Activated gamma-delta T cell treated with anti-CD3 and anti-CD28 coated beads, Interleukin-2, amount 50 U/mL, for 16 hours (primary cell): ENCODE measurements at regions not wholly inside any gene's neighbourhood (a gene's known extent, or its start where the extent isn't known, plus 50 kb on each side); places are given as distances from the start of the nearest gene placed in this dataset.
"Not testable (repeated sequence)": the region's sequence is repeated elsewhere in the genome, so short reads cannot be mapped to it uniquely, and the experiment has no call there.

Experiments
- DNase-seq: peaks from one replicate; pipeline ENCODE4 v3.0.0-alpha.2; 2020; ENCODE audit warnings: low read depth

DNA sequence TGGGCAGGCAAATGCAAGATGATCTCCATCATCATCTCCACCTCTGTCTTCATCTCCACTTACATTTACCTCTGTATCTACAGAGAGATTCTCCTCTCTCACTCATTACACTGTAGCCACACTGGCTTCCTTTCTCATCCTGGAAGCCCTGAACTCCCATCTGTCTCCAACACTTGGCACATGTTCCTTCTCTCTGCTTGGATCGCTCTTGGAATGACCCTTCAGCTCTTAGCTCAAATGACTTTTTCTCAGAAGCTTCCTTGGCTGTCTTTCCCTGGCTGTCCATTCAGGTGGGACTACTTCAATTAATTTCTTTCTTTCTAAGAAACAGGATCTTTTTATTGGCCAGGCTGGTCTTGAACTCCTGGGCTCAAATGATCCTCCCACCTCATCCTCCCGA, 120.0 kb upstream of the KLF4 start:
- no peak for DNase-seq

GRCh38 chr9:107606149-107606790, 116.7 kb upstream of the KLF4 start:
- no peak for DNase-seq

DNA sequence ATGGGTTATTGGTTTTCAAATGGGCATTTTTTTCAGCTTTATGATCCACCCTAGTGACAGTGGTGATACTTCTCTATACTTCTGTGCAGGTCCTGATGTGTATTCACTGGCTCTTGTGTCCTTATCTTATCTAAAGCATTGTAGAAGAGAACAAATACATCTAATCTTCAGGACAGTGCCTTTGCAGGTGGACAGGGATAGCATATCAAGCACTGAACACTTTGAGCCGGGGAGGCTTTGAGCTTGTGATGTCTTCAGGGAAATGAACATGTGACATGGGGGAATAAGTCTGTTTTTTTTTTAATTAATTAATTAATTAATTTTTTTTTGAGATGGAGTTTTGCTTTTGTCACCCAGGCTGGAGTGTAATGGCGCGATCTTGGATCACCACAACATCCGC, 115.5 kb upstream of the KLF4 start:
- DNase-seq = no peak

DNA sequence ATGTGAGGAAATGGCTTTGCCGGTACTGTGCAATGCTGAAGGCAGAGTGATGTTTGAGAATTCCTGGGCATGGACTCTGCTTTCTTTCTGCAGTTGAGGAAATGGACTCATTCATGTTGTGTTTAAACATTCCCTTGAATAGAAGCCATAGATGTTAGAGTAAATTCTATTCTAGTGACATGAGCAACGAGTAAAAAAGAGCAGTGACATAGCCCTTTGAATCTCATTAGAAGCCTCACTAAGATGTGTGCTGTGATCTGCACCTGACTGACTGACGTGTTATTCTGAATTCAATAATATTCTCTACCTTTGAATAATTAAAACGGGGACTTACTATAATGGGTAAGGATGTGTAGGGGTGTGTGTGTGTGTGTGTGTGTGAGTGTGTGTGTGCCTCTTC, 113.7 kb upstream of the KLF4 start:
- no peak for DNase-seq

GRCh38 chr9:107600060-107600573, 110.5 kb upstream of the KLF4 start:
- DNase-seq = no peak

DNA sequence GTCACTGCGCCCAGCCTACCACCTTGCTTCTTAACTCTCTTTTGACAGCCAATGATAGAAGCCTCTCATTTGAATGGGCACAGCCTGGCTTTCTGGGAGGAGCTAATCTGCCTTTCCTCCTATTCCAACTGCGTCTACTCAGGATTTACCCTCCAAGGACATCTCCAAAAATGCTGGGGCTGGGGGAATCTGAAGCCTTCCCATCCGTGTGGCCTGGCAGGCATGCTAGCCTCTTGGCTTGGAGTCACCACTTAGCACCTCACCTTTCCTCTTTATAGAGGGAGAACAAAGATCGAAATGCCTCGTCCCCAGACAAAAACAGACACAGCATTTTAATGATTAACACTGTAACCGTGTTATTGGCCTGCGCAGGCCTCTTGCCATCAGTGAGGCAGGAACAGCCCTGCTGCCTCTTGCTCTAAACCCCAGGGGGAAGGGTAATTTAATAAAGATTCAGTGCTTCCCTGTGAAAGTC, 108.2 kb upstream of the KLF4 start:
- no peak for DNase-seq

GRCh38 chr9:107594908-107595530, 105.5 kb upstream of the KLF4 start:
- no peak for DNase-seq

DNA sequence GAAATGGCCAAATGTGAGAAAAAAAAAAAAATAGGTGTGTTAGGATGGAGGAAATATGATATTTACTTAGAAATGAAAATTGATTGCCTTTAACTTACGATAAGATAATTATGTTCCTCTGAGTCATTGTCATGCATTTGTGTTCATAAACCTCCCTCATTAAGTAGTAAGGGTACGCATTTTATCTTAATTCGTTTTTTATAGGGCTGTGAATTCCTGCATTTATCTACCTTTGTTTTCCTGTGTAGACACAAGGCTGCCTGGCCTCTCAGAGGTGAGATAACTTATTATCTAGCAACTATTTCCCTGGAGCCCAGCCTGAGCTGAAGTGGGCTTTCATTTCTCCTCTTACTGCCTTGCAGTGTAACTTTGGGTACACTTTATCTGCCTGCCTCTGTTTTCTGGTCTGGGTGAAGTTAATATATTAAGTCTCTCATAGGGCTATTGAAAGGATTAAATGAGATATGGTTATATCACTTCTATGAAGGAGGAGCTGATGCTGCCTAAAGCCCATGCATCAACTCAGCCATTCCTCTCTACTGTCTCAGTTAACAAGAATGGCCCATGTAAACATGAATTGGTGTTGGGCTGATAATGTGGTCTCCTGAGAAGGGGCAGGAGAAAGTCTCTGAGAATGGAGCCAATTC, 103.8 kb upstream of the KLF4 start:
- no peak for DNase-seq

DNA sequence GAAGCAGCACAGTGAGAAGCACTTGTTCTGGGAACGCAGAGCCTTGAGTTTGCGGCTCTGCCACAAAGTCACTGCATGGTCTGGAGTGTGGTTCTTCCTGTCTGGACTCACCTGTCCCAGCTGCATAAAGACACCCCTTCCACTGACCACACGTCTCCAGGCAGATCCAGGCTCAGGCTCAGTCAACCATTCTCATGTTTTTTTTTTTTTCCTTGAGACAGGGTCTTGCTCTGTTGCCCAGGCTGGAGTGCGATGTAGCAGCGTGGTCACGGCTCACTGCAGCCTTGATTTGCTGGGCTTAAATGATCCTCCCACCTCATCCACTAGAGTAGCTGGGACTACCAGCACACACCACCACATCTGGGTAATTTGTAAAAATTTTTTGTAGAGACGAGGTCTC, 102.9 kb upstream of the KLF4 start:
- no peak for DNase-seq

DNA sequence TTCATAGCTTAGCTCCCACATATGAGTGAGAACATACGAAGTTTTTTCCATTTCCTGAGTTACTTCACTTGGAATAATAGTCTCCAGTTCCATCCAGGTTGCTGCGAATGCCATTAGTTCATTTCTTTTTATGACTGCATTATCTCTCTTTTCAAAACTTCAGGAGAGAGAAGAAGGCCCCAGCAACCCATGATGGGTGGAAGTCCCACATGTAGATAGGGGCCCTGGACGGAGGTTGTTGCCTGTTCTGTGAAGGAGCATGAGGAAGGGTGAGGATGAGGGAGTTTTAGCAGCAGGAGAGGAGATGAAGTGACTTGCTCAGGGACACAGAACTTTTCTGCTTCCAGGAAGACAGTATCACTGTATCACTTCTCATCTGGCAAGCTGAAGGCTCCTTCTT, 102.2 kb upstream of the KLF4 start:
- DNase-seq = no peak

DNA sequence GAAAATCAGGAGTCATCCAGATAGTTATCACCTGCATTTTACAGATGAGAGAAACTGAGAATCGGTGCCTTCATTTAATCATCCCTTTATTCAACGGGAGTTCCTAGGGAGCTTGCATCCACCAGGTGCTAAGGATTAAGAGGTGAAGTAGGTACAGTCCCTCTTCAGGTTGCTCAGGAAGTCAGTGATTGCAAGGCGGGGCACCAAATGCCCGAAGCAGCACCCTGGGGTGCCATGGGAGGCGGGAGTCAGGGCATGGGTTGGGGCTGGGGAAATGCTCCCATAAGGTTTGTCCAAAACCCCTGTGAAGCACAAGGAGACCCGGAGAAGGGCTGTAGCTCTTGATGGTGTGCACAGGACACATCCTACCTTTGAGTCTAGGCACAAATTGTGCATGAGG, 98.8 kb upstream of the KLF4 start:
- DNase-seq = no peak

GRCh38 chr9:107587191-107587963, 97.8 kb upstream of the KLF4 start:
- no peak for DNase-seq

GRCh38 chr9:107586493-107586892, 96.9 kb upstream of the KLF4 start:
- no peak for DNase-seq

DNA sequence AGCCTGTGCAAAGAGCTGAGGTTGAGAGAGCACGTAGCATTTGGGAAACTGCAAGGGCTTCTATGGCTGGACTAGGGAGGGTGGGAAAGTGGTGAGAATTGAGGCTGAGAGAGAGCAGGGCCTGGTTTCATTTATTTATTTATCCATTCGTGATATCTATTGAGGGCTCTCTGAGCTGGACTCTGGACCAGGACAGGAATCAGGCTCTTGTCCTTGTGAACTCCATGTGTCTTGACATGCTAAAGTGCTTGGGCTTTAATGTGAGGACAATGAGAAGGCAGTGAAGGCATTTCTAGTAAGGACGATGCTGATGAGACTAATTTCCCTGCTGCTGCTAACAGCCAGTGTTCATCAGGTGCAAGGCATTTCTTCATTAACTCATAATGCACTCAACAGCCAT, 95.9 kb upstream of the KLF4 start:
- DNase-seq = no peak

DNA sequence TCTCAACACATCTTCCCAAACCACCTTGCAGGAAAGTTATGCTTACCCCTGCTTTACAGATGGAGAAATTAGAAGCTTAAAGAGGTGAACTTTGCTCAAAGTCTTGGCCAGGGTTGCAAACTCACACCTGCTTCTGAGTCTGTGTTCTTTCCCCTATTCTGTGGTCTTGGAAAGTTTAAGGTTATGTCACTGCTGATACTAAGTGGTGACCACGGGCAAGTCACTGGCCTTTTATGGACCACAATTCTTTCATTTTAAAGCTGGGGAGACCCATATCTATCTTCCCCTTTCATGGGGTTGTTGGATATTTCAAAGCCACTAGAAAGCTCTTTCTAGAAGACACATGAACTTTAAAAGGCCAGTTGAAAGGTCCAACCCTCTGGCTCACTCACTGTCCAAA, 95.4 kb upstream of the KLF4 start:
- no peak for DNase-seq

DNA sequence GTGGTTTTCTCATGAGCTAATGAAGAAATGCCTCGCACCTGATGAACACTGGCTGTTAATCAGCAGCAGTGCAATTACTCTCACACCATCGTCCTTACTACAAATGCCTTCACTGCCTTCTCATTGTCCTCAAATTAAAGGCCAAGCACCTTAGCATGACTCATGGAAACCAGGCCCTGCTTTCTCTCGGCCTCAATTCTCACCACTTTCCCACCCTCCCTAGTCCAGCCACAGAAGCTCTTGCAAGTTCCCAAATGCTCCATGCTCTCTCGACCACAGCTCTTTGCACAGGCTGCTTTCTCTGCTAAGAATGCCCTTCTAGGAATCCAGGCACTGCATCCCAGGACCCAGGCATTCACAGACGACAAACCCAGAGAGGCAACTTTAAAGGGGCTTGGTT, 94.6 kb upstream of the KLF4 start:
- no peak for DNase-seq

- no peak for DNase-seq
Observed at GRCh38 chr9:107577140-107577776, 87.7 kb upstream of the KLF4 start.

DNA sequence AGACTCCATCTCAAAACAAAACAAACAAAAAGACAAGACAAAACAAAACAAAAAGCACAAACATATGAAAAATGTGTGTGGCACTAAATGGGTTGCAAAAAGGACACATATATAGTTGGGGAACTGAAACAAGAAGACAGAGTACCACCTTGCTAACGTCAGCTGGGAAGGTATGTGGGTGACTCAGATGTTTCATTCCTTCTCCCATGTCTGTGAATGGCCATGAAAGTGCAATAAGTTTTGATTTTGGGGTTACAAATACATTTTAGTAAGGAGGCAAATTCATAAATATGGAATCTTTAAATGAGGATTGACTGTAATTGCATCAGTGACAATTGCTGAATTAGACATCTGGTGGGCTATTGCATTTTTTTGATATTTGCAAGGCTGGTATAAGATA, 81.6 kb upstream of the KLF4 start:
- no peak for DNase-seq

- no peak for DNase-seq
Observed at GRCh38 chr9:107569174-107569573, 79.6 kb upstream of the KLF4 start.

DNA sequence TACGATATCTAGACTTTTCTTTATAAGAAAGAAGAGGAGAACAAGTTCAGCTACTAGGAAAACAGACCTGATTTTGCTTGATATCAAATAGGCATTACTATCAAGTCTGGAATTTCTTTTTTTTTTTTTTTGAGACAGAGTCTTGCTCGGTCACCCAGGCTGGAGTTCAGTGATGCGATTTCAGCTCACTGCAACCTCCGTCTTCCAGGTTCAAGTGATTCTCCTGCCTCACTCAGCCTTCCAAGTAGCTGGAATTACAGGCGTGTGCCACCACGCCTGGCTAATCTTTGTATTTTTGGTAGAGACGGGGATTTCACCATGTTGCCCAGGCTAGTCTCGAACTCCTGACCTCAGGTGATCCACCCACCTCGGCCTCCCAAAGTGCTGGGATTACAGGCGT, 78.8 kb upstream of the KLF4 start:
- not testable (repeated sequence) for DNase-seq

DNA sequence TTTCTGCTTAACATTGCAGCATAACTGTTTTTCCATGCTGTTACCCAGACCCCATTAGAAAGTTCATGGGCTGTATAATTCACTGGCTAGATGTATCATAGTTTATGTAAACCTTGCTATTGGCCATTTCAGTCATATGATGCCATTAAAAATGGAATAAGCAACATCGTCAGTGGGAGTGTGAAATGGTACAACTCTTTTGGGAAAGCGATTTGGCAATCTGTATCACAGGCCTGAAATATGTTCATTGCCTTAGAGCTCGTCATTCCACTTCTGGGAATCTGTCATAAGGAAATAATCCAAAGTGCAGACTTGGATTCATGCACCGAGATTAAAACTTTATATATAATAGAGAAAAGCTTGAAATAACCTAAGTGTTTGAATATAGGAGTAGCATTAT, 77.9 kb upstream of the KLF4 start:
- no peak for DNase-seq

DNA sequence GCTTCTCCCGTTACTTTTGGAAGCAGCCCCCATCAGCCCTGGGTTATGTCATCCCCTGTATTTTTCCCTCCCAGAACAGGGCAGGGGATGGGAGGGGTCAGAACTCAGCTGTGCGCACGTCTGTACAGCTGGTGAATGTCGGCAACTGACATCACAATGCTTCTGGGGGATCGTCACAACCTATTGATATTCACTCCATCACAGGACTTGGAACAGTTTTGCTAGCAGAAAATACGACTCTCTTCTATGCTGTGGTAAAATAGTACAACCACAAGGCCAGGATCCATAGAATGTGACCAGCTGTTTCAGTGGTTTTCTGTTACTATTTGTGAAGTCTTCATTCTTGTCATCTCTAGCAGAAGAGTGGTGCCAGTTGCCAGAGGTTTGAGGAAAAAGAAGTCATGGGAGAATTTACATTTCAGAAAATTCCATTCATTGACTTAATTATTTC, 77.1 kb upstream of the KLF4 start:
- no peak for DNase-seq
